ENCODE measurements at regions not wholly inside any gene's neighbourhood (a gene's known extent, or its start where the extent isn't known, plus 50 kb on each side); places are given as distances from the start of the nearest gene placed in this dataset.

DNA sequence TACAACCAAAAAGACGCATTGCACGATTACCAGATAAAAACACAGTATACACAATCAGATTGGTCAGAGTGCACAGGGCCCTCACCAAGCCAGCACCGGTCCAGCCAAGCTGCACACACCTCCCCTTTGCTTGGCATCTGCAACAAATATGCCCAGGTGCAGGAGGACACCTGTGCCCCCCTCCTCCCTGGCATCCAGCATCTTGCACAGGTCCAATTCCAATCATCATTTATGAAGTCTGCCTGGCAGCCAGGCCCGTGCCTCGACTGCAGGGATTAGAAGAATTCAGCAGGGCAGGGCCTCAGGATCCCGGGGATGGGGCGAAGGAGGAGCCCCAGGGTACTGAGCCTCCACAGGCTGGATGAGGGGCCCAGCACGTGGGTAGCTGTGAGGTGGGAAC, 302.1 kb downstream of the CTTN start:
- Histone ChIP-seq H3K4me1 (ENCODE audit: control insufficient read depth in 4 of 4, insufficient read depth in 4 of 4, low read length in 3 of 4) (no peaks in the 10 kb centered on the region), H3K9ac (ENCODE audit: low read depth in 1 of 2, low read length in 2 of 2) (no peak overlapping the region), H3K27ac (ENCODE audit: low read depth in 1 of 2, low read length in 2 of 2) (no peak overlapping the region), H3K36me3 (ENCODE audit: control insufficient read depth in 4 of 4, insufficient read depth in 3 of 4, low read depth in 1 of 4, low read length in 3 of 4) (peaks cover 0 to 12% (median 4%) of the 10 kb centered on the region in 4 donors), H3K4me3 (ENCODE audit: low read depth in 1 of 3, low read length in 3 of 3) (no peak overlapping the region), H3K27me3 (ENCODE audit: control insufficient read depth in 4 of 4, insufficient read depth in 4 of 4, low read length in 3 of 4) (no peaks in the 10 kb centered on the region), H3K9me3 (ENCODE audit: control insufficient read depth in 4 of 4, low read length in 3 of 4) (no peaks in the 10 kb centered on the region)
- TF ChIP-seq YY1 (IDR thresholded peaks at IDR 0.05): no peak
- no peak for TF ChIP-seq NR2F2 (IDR thresholded peaks at IDR 0.05)
- TF ChIP-seq FOXA1 (IDR thresholded peaks at IDR 0.05): no peak
- TF ChIP-seq RAD21 (IDR thresholded peaks at IDR 0.05): no peak
- TF ChIP-seq, protein P1, sequence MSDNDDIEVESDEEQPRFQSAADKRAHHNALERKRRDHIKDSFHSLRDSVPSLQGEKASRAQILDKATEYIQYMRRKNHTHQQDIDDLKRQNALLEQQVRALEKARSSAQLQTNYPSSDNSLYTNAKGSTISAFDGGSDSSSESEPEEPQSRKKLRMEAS (IDR thresholded peaks at IDR 0.05): no peak
- no peak for TF ChIP-seq SP1 (IDR thresholded peaks at IDR 0.05)
- no peak for TF ChIP-seq RXRA (IDR thresholded peaks at IDR 0.05)
- TF ChIP-seq HNF4A (conservative IDR thresholded peaks at IDR 0.05): no peak
- TF ChIP-seq, protein P2, sequence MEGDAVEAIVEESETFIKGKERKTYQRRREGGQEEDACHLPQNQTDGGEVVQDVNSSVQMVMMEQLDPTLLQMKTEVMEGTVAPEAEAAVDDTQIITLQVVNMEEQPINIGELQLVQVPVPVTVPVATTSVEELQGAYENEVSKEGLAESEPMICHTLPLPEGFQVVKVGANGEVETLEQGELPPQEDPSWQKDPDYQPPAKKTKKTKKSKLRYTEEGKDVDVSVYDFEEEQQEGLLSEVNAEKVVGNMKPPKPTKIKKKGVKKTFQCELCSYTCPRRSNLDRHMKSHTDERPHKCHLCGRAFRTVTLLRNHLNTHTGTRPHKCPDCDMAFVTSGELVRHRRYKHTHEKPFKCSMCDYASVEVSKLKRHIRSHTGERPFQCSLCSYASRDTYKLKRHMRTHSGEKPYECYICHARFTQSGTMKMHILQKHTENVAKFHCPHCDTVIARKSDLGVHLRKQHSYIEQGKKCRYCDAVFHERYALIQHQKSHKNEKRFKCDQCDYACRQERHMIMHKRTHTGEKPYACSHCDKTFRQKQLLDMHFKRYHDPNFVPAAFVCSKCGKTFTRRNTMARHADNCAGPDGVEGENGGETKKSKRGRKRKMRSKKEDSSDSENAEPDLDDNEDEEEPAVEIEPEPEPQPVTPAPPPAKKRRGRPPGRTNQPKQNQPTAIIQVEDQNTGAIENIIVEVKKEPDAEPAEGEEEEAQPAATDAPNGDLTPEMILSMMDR (IDR thresholded peaks at IDR 0.05; ENCODE audit: low read depth, low read length, missing input control): no peak
- no peak for TF ChIP-seq HNF4G (IDR thresholded peaks at IDR 0.05)
- no peak for TF ChIP-seq ZBTB33 (IDR thresholded peaks at IDR 0.05)
- no peak for TF ChIP-seq ATF3 (IDR thresholded peaks at IDR 0.05)
- 93% methylated on average over 8 of the region's 8 CpGs for WGBS
- no peak for DNase-seq (ENCODE audit: low spot score)

- no peak overlapping the region for H3K4me3 ChIP-seq (ENCODE audit: low read depth in 1 of 3, low read length in 3 of 3)
- H3K36me3 ChIP-seq (ENCODE audit: control insufficient read depth in 4 of 4, insufficient read depth in 3 of 4, low read depth in 1 of 4, low read length in 3 of 4): peaks cover 0 to 12% (median 4%) of the 10 kb centered on the region in 4 donors
- H3K9ac ChIP-seq (ENCODE audit: low read depth in 1 of 2, low read length in 2 of 2): no peak overlapping the region
- DNase-seq (ENCODE audit: low spot score): no peak
- H3K27me3 ChIP-seq (ENCODE audit: control insufficient read depth in 4 of 4, insufficient read depth in 4 of 4, low read length in 3 of 4): no peaks in the 10 kb centered on the region
- H3K27ac ChIP-seq (ENCODE audit: low read depth in 1 of 2, low read length in 2 of 2): no peak overlapping the region
- no peaks in the 10 kb centered on the region for H3K4me1 ChIP-seq (ENCODE audit: control insufficient read depth in 4 of 4, insufficient read depth in 4 of 4, low read length in 3 of 4)
- 82% methylated on average over 5 of the region's 5 CpGs for WGBS
- H3K9me3 ChIP-seq (ENCODE audit: control insufficient read depth in 4 of 4, low read length in 3 of 4): no peaks in the 10 kb centered on the region
- TF ChIP-seq FOXA1 (IDR thresholded peaks at IDR 0.05): no peak
- TF ChIP-seq RAD21 (IDR thresholded peaks at IDR 0.05): no peak
- TF ChIP-seq HNF4G (IDR thresholded peaks at IDR 0.05): no peak
- TF ChIP-seq, protein P2 (IDR thresholded peaks at IDR 0.05; ENCODE audit: low read depth, low read length, missing input control): no peak
- no peak for TF ChIP-seq YY1 (IDR thresholded peaks at IDR 0.05)
- no peak for TF ChIP-seq NR2F2 (IDR thresholded peaks at IDR 0.05)
- TF ChIP-seq ATF3 (IDR thresholded peaks at IDR 0.05): no peak
These were observed 302.5 kb downstream of the CTTN start for GRCh38 chr11:70700871-70701270.

Data from liver (tissue), 8 donors.